Cardiac septum (tissue), 1 donor: ENCODE measurements at regions not wholly inside any gene's neighbourhood (a gene's known extent, or its start where the extent isn't known, plus 50 kb on each side); places are given as distances from the start of the nearest gene placed in this dataset.

Experiments used
- DNase-seq: peaks from one replicate; pipeline ENCODE4 v3.0.0-alpha.2; 2020; ENCODE audit warnings: low spot score
- intact Hi-C: fragments of 100-400 bp; cut with DNase I; formaldehyde crosslinking; loops from one replicate; pipeline ENCODE4 v1.14.0; 2022
- donor health status: DM: no; HTN: no; CAD: no.

DNA sequence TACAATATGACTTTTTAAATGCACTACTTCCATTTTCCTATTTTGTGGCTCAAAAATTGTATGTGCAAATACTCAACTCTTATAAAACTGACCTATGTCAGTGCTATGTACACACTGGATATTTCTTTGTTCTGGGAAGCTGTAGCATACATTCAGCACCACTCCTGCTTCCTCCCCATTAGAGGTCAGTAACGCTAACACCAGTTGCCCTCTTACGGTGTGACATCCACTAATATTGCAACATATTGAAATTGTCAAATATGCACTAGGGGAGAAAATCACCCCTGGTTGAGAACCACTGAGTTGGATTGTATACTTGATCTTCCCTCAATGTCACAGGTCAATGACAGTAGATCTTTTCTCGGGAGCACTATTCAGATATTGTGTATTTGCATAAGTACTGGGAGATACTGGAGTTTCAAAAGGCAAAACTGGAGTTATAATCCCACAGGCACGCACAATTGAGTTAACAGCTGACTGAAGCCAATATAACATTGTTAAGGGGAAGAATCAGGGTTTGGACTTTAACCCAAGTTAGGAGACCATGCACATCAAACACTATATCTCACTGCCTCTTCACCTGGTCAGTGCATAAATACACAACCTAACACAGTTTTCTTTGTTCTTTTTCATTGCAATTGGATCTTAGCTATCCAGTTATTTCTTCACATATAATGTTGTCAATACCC is 1276.5 kb upstream of the MIR17HG start:
- no peak for DNase-seq
- intact Hi-C loops: no loop called here

GRCh38 chr13:90084684-90085290 is 1262.7 kb upstream of the MIR17HG start:
- intact Hi-C loops: no loop called here
- no peak for DNase-seq

DNA sequence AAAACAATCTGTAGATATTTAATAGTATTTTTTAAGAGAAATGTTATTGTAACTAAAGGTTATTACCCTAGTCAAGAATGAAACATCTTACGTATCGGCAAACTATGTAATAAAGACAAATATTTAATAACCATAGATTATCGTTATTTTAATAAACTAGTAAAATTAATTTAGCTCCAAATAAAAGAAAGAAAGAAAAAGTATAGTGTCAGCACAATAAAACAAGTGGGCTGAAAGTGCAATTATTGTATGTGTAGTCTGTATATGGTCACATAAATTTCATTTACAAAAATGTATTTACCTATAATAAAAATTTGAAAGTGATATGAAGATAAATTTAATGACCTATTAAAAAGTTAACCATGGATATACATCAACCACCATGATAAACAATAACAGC is 1258.4 kb upstream of the MIR17HG start:
- intact Hi-C loops: no loop called here
- no peak for DNase-seq

DNA sequence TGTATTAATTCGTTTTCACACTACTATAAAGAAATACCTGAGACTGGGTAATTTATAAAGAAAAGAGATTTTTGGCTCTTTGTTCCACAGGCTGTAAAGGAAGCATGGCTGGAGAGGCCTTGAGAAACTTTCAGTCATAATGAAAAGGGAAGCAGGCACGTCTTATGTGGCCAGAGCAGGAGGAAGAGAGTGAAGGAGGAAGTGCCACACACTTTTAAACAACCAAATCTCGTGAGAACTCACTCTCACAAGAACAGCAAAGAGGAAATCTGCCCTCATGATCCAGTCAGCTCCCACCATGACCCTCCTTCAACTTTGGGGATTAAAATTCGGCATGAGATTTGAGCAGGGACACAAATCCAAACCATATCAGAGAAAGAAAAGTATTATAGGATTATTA is 1255.9 kb upstream of the MIR17HG start:
- DNase-seq: no peak
- intact Hi-C loops: no loop called here

GRCh38 chr13:90094357-90094756 is 1253.1 kb upstream of the MIR17HG start:
- no peak for DNase-seq
- intact Hi-C loops: no loop called here

DNA sequence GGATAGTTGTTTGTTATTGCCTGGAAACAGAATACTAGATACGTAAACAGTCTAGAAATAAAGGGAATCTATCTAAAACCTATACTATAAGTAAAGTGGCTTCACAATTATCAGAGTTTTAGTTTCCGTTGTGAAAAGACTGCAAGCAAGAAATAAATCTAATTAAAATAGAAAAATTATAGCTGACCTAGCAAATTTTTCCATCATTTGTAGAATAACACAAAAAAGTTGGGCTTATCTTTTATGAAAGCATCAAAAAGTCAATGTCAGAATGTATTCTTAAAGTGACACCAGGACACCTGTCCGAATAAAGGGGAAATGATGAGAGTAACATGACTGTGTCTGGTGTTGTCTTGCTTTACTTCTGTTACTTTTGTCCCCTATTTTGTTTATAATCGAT is 1248.9 kb upstream of the MIR17HG start:
- intact Hi-C loops: no loop called here
- DNase-seq: no peak

GRCh38 chr13:90099847-90100246 is 1247.6 kb upstream of the MIR17HG start:
- DNase-seq: no peak
- intact Hi-C loops: no loop called here

GRCh38 chr13:90103099-90103784 is 1244.2 kb upstream of the MIR17HG start:
- no peak for DNase-seq
- intact Hi-C loops: no loop called here

DNA sequence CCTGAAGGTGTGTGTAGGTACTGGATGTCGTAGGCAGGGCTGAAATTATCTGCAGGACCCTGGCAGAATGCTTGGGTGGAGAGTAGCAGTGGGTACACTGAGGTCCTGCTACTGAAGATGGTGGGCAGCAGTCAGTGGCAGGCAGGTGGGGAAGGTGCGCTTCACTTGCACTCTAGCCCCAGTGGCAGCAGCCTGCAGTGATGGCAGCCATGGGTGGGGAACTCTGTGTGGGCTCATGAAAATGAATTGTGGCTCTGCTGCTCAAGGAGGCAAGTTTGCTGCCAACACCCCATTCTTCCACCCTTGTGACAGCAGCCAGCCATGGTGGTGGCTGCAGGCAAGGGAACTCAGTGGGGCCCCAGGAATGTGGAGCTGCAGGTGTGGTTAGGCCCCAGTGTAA is 1242.7 kb upstream of the MIR17HG start:
- no peak for DNase-seq
- intact Hi-C loops: no loop called here

GRCh38 chr13:90105276-90105675 is 1242.2 kb upstream of the MIR17HG start:
- no peak for DNase-seq
- intact Hi-C loops: no loop called here

GRCh38 chr13:90105849-90106496 is 1241.5 kb upstream of the MIR17HG start:
- intact Hi-C loops: no loop called here
- DNase-seq: no peak

DNA sequence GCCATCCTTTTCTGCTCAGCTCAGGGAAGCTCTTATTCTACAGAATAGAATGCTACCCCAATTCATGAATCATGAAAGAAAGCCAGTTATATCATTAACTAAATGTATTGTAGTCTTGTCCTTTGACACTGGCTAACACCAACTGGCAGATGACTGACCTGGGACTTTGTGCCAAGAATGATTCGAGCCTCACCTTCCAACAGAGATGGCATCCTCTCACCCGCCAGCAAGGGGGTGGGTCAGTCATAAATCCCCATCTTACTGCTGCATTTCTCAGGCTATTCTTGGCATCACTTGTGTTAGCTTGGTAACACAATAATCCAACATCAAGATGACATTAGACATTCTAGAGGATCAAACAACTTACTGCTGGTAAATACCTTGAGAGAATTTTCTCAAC is 1239.8 kb upstream of the MIR17HG start:
- no peak for DNase-seq
- intact Hi-C loops: no loop called here

GRCh38 chr13:90108547-90108946 is 1238.9 kb upstream of the MIR17HG start:
- DNase-seq: no peak
- intact Hi-C loops: no loop called here

DNA sequence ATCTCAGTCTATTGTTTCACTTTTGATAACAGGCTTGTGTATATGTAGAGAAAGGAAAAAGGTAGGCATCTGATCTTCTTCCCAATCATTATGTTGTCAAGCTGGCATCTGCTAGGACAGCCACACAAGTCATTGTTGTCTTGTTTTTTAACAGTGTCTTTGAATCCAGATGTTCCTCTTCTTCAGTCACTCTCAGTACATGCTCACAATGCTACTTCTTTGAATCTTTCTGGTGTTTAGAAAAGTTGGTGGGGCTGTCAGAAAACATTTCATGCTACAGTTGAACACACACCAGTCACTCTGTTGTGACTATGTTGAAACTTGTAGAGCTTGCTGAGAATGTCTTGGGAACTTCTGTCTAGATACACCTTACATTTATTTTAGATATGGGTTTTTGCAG is 1231.4 kb upstream of the MIR17HG start:
- intact Hi-C loops: no loop called here
- no peak for DNase-seq

- no peak for DNase-seq
- intact Hi-C loops: no loop called here
These were observed 1228.9 kb upstream of the MIR17HG start for GRCh38 chr13:90118467-90119071.

DNA sequence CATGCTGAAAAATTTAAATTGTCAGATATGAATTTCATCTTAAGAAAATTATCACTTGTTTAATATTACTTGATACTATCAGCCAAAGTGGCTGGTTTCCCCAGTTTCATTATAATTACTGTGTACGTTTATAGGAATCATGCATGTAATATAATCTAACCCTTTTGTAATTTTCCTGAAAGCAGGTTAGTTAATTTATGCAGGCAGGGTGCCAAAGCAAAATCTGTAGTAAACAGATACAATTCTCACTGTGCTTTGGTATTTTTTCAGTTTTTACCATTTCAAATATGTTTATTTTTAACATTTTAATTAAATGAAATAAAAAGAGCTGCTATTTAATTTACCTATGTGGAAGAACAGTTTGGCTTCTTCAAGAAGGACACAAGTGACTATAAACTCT is 1227.5 kb upstream of the MIR17HG start:
- no peak for DNase-seq
- intact Hi-C loops: no loop called here

- no peak for DNase-seq
- intact Hi-C loops: no loop called here
These were observed 1225.7 kb upstream of the MIR17HG start for GRCh38 chr13:90121784-90122183.

GRCh38 chr13:90122531-90122930 is 1225.0 kb upstream of the MIR17HG start:
- no peak for DNase-seq
- intact Hi-C loops: no loop called here

DNA sequence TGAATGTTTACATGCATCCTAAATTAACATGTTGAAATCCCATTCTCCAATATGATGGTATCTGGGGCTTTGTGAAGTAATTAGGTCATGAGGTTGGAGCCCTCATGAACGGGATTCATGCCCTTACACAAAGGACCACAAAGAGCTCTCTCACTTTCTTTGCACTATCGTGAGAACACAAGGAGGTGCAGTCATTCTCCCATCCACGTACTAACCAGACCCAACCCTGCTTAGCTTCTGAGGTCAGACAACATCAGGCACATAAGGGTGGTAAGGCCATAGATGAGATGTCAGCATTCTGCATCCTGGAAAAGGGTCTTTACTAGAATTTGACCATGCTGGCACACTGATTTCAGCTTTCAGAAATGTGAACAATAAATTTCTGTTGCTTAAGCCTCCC is 1211.9 kb upstream of the MIR17HG start:
- DNase-seq: no peak
- intact Hi-C loops: no loop called here

GRCh38 chr13:90142251-90142650 is 1205.2 kb upstream of the MIR17HG start:
- no peak for DNase-seq
- intact Hi-C loops: no loop called here
